ENCODE measurements at regions not wholly inside any gene's neighbourhood (a gene's known extent, or its start where the extent isn't known, plus 50 kb on each side); places are given as distances from the start of the nearest gene placed in this dataset.
"Not testable (repeated sequence)": the region's sequence is repeated elsewhere in the genome, so short reads cannot be mapped to it uniquely, and the experiment has no call there.

GRCh38 chr5:167356374-167356773 lies 935.1 kb upstream of the WWC1 start:
- DNase-seq (ENCODE audit: low read depth), result no peak

DNA sequence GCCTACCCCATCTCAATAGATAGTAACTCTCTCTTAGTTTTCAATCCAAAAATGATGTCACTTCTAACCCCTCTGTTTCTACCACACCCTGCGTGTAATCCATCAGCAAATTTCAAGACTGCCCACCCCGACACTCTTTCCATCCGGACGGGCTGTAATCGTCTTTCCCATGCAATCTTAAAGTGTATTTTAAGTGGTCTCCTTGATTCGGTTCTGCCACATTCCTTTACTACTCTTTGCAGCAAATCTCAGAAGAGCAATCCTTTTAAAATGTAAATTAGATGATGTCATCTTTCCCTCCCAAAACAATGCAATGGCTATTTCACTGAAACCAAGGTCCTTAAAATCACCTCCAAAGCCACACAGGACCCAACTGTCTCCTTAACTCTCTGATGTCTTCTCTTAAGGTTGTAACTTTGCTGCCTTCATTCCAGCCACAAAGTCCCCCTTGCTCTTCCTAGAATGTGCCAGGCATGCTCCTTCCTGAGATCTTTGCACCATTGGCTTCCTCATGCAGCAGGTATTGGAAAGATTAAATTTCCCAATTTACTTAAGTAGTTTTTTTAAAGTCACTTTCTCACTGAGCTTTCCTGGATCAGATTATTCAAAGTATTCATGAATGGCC lies 932.5 kb upstream of the WWC1 start:
- no peak for DNase-seq (ENCODE audit: low read depth)

GRCh38 chr5:167361795-167362194 lies 929.6 kb upstream of the WWC1 start:
- DNase-seq (ENCODE audit: low read depth), result no peak

- DNase-seq (ENCODE audit: low read depth), result no peak
Measured at GRCh38 chr5:167363065-167363464, 928.4 kb upstream of the WWC1 start.

DNA sequence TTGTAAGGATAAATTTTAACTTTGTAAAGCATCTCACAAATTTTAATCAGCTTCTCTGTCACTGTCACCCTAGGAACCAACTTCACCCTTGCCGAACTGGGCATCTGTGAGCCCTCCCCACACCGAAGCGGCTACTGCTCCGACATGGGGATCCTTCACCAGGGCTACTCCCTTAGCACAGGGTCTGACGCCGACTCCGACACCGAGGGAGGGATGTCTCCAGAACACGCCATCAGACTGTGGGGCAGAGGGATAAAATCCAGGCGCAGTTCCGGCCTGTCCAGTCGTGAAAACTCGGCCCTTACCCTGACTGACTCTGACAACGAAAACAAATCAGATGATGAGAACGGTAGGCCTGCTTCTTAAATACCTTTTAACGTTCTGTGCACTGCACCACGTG lies 916.3 kb upstream of the WWC1 start:
- DNase-seq (ENCODE audit: low read depth), result no peak

DNA sequence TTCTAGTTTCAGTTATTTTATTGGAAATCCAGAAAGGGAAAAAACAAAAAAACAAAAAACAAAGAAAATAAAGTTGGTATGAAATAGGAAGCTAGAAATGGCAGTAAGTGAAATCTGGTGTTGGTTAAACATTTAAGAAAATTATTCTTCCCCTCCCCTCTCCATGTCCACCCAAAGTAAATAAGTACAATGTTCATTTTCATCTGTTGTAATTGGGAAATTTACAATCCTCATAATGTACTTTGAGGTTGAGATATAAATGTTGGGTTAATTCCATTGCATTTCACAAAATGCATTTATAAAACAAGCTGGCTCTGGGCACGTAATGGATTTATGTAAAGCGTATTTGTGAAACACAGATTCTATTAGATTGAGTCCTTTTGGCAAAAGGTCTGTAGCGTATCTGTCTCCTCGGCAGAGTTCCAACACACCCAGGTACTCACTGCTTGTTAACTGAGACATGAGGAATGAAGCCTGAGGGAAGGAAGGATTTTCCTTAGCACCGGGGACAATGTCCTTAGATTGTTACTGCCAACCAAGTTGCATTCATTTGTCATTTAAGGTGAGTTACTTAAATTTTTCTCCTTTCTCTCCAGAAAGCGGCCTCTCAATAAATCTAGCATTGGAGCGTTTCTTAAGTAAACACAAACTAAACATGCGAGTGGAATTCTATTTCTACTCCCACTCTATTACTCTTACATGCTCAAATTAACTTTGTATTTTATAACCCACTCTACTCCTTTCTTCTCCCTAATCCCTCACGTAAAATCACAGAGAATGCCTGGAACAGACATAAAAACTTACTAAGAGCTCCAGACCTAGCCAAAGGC lies 912.3 kb upstream of the WWC1 start:
- no peak for DNase-seq (ENCODE audit: low read depth)

- DNase-seq (ENCODE audit: low read depth), result no peak
Measured at GRCh38 chr5:167381457-167381856, 910.0 kb upstream of the WWC1 start.

- DNase-seq (ENCODE audit: low read depth), result no peak
Measured at GRCh38 chr5:167389537-167389936, 901.9 kb upstream of the WWC1 start.

GRCh38 chr5:167391286-167391685 lies 900.2 kb upstream of the WWC1 start:
- DNase-seq (ENCODE audit: low read depth), result not testable (repeated sequence)

GRCh38 chr5:167392240-167392639 lies 899.2 kb upstream of the WWC1 start:
- no peak for DNase-seq (ENCODE audit: low read depth)

DNA sequence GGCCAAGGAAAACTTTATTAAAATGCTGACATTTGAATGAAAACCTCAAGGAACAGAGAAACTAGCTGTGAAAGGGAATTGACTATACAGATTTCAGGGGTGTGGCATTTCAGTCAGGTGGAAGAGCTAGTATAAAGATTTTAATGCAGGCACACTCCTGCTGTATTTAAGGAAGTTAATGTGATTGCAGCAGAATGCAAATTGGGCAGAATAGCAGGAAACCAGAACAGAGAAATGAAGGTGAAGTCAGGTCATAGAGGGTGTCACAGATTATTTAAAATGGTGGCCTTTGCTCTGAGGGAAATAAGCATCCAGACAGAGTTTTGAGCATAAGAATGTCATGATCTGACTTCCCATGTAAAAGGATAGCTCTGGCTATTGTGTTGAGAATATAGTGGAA lies 898.1 kb upstream of the WWC1 start:
- no peak for DNase-seq (ENCODE audit: low read depth)

DNA sequence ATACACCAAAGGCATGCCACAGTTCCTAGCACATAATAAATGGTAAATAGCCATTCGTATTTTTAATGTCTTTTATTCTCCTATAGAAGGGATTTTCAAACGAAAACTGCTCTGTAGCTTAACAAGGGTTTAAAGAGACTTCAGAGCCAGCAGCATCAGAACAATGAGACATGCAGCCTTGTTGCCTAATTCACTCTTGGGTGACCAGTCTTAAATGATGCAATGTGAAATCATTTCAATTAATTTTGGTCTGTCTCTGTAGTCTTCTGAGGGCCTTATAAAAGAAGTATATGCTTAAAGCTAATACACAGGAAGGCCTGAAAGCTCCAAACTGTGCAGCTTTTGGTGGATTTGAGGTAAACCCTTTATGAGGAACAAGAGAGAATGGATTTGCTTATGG lies 888.8 kb upstream of the WWC1 start:
- no peak for DNase-seq (ENCODE audit: low read depth)

GRCh38 chr5:167406513-167406912 lies 884.9 kb upstream of the WWC1 start:
- no peak for DNase-seq (ENCODE audit: low read depth)

DNA sequence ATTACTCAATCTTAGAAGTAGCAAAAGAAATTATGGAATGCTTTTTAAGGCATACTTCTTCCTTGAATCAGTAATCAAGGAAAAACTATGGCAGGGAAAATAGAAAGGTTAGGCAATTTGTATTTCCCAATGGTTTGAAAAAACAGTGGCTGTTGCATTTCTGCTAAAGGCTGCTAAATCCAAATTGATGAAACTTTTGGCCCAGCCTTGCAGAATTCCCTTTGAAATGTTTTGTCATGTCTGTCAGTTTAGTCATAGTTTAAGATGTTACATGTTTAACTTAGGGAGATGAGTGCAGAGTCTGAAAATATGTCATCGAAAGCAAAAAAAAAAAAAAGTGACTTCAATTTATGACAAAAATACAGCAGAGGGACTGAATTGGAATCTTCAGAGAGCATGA lies 878.9 kb upstream of the WWC1 start:
- no peak for DNase-seq (ENCODE audit: low read depth)

DNA sequence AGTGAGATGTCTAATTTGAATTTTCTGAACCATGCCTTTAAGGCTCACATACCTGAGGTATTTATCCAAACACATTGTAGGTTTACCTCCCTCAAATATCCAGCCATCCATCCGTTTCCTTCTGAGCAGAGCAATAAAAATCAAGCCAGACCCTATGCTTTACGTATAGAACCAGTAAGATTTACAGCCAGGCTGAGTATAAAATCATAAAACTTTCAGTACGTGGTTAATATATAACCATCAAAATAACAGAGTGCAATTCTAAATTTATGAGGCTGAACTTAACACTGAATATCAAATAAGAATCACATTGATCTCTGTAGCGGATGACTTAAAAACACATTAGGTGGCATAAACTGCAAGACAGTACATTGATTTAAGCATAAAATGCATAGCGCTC lies 877.9 kb upstream of the WWC1 start:
- no peak for DNase-seq (ENCODE audit: low read depth)

- DNase-seq (ENCODE audit: low read depth), result no peak
Measured at GRCh38 chr5:167414611-167415010, 876.8 kb upstream of the WWC1 start.

GRCh38 chr5:167415779-167416746 lies 875.4 kb upstream of the WWC1 start:
- no peak for DNase-seq (ENCODE audit: low read depth)

DNA sequence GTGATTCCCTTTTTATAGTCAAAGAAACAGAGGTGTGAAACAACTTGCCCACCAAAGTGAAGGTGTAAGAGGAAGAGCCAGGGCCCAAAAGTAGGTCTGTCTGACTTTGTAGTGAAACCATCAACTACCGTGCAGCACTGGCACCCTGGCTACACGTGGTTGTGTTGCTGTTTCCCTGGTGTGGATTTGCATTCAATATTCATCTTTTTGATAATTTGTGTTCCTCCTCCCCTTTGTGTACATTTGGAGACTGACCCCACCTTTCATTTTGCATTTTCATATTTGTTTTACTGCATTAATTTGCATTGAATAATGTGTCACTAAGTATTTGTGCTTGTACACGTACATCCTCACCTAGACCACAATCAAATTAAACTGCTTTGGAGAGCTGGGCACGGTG lies 873.8 kb upstream of the WWC1 start:
- DNase-seq (ENCODE audit: low read depth), result no peak

DNA sequence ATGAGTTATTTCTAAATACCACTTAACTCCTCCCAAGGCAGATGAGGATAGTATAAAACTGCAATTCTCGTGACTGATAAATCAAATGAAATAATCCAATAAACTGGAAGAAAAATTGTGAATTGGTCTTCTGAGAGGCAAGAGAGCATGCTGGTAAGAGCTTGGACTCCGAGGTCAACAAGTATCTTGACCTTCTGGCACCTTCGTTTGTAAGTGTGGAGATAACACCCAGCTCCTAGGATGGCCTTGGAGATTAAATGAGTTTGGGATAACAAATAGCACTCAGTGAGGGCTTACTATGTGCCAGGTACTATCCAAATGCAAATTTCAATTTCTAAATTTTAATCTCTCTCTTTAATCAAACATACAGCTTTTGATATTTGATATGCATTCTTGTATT lies 866.3 kb upstream of the WWC1 start:
- DNase-seq (ENCODE audit: low read depth), result no peak

GRCh38 chr5:167426501-167426900 lies 864.9 kb upstream of the WWC1 start:
- DNase-seq (ENCODE audit: low read depth), result no peak

GRCh38 chr5:167427641-167428040 lies 863.8 kb upstream of the WWC1 start:
- not testable (repeated sequence) for DNase-seq (ENCODE audit: low read depth)

DNA sequence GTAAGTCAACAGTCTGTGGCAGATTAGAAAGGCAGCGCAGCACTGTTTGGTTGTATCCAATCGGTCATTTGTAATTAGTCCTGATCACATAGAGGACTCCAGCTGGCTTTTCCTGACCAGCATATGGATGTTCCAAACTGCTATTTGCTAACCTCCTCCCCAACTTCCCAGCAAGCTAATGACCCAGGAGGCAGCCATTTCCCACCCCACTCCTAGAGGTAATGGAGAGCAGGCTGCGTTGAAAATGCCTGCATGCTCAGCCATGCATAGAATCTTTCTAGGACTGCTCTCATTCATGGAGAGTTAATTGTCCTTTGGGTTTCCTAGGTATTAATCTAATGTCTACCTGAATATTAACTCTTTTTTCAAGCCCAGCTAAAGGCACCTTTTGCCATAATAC lies 850.6 kb upstream of the WWC1 start:
- DNase-seq (ENCODE audit: low read depth), result no peak

Data from LHCN-M2 (cell line).